Panc1 (cell line): ENCODE measurements at regions not wholly inside any gene's neighbourhood (a gene's known extent, or its start where the extent isn't known, plus 50 kb on each side); places are given as distances from the start of the nearest gene placed in this dataset.

Source experiments
- ATAC-seq: fragments of 200-7000 bp; cut with Tn5 transposase; 2 replicates; pipeline ENCODE4 v1.9.1; 2020; ENCODE audit warnings: mild to moderate bottlenecking, moderate library complexity
- BruUV-seq: library from RNA; stranded (reverse); fragments of 400-500 nt; replicated peaks from 2 replicates; lab custom pipeline; 2021; lab: Mats Ljungman, UMichigan
- CTCF ChIA-PET: fragments of 300-600 bp; sonication (Branson Sonifier 250); formaldehyde crosslinking; loops from one replicate; lab custom pipeline; 2022; ENCODE audit warnings: antibody characterized with exemption; lab: Charles Lee
- POLR2A ChIA-PET: fragments of 300-600 bp; sonication (Branson Sonifier 250); formaldehyde crosslinking; loops from one replicate; lab custom pipeline; 2022; ENCODE audit warnings: antibody characterized with exemption; lab: Charles Lee
- DNase-seq: peaks from one replicate; pipeline ENCODE4 v3.0.0-alpha.2; 2010; ENCODE audit warnings: low read depth, low spot score
- H3K27ac ChIP-seq: 2 replicates; pipeline ENCODE4 v1.5.1; 2011; ENCODE audit warnings: mild to moderate bottlenecking, low read length, inconsistent platforms
- H3K27me3 ChIP-seq: fragments of 200-500 bp; sonication (Bioruptor generic); 2 replicates; pipeline ENCODE4 v1.6.0; 2014; ENCODE audit warnings: low read length, inconsistent platforms; ENCODE audit not compliant: control insufficient read depth, insufficient read depth
- H3K36me3 ChIP-seq: fragments of 200-500 bp; sonication (Bioruptor generic); 2 replicates; pipeline ENCODE4 v1.5.1; 2014; ENCODE audit warnings: inconsistent platforms, mild to moderate bottlenecking, low read length, moderate library complexity; ENCODE audit not compliant: control insufficient read depth, insufficient read depth
- H3K4me1 ChIP-seq: 2 replicates; pipeline ENCODE4 v1.5.1; 2011; ENCODE audit warnings: inconsistent platforms, mild to moderate bottlenecking, low read length, moderate library complexity; ENCODE audit not compliant: control insufficient read depth, insufficient read depth
- H3K4me3 ChIP-seq, 2 experiments: 2 replicates each; pipeline ENCODE4 v1.5.1; 2011 to 2012; ENCODE audit warnings: low read depth in 2 of 2, low read length in 2 of 2, mild to moderate bottlenecking in 2 of 2, inconsistent platforms in 1 of 2, moderate library complexity in 1 of 2
- H3K9me3 ChIP-seq: fragments of 200-500 bp; sonication (Bioruptor generic); 2 replicates; pipeline ENCODE4 v1.5.1; 2014; ENCODE audit warnings: low read depth, mild to moderate bottlenecking, inconsistent platforms, low read length, moderate library complexity; ENCODE audit not compliant: control insufficient read depth, insufficient read depth
- POLR2AphosphoS5 ChIP-seq: IDR thresholded peaks from 2 replicates; pipeline ENCODE4 v1.6.1; 2012; ENCODE audit warnings: mild to moderate bottlenecking, low read depth, low read length, moderate library complexity
- SIN3A ChIP-seq: IDR thresholded peaks from 2 replicates; pipeline ENCODE4 v1.6.1; 2012; ENCODE audit warnings: low read depth, mild to moderate bottlenecking, low read length, moderate library complexity, borderline replicate concordance; ENCODE audit not compliant: insufficient read depth
- TCF7L2 ChIP-seq: IDR thresholded peaks from 2 replicates; pipeline ENCODE4 v1.6.1; 2011; ENCODE audit warnings: mild to moderate bottlenecking, low read depth, low read length, inconsistent platforms
- in situ Hi-C: cut with HindIII; loops from 2 replicates; pipeline ENCODE4 v1.10.0; 2016; ENCODE audit warnings: low sequenced_read_pairs, low pct_unique_long_range_greater_than_20kb
- intact Hi-C: fragments of 100-400 bp; cut with micrococcal nuclease; formaldehyde crosslinking; loops from one replicate; pipeline ENCODE4 v1.10.0; 2022; ENCODE audit not compliant: unreplicated experiment
- TF ChIP-seq, protein P1 (sequence below), 2 experiments: IDR thresholded peaks; 2 replicates each; pipeline ENCODE4 v1.6.1; 2011 to 2012; ENCODE audit warnings: low read depth in 2 of 2, control low read depth in 1 of 2, low read length in 1 of 2, mild to moderate bottlenecking in 1 of 2, moderate library complexity in 1 of 2; ENCODE audit not compliant: insufficient read depth in 1 of 2
- TF ChIP-seq, protein P2 (sequence below): fragments of 450-650 bp; IDR thresholded peaks from 2 replicates; pipeline ENCODE4 v1.5.1; 2017; ENCODE audit warnings: mild to moderate bottlenecking

DNA sequence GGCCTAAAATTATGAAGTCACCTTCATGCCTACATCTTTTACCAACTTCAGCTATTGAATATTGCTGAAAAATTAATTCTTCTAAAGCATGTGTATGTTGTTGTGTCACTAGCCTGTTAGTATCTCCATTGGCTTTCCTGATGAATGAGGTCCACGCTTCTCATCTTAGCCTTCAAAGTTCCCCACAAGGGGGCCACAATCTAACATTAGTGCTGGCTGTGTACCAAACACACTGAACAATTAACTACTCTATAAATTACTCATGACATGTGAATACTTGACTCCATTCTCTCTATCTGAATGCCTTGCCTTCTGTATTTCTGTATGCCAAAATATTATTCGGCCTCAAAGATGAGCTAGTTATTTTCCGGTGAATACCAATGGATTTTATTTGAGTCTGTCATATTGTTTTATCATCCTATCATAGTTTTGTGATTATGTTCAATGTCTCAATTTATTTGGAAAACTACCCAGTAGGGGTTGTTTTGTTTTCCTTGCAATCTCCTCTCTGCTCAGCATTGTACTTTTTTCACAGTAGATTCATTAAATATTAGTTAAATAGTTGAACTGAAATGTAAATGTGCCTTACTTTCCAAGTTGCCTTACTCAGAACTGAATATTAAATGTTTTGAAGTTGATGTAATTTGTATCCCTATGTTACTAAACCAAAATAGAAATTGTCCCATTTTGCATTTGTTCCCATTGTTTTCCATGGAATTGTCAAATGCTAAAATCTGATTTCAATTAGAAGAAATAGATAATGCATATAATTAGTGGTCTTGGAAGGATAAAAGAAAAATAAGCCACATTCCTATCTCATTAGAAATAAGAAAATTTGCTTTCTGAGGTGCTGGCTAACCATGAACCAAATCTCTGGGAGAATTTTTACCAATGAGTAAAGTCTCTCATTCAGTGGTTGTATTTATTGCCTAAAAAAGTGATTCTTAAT lies 208.4 kb upstream of the COL3A1 start:
- ChIA-PET POLR2A (no interaction called here), CTCF (interaction anchor here (0.7 kb wide), 1 partner anchor 23 kb away, joined by 3 read pairs; no protein-coding TSS in a partner anchor)
- Histone ChIP-seq H3K9me3 (no peaks in the 10 kb centered on the region), H3K27ac (no peak overlapping the region), H3K4me3 (no peak overlapping the region), H3K4me1 (no peaks in the 10 kb centered on the region), H3K36me3 (no peaks in the 10 kb centered on the region), H3K27me3 (no peaks in the 10 kb centered on the region)
- in situ Hi-C loops (no loop called here), intact Hi-C loops (no loop called here)
- DNase-seq (no peak), ATAC-seq (no peak)
- BruUV-seq, result no TSS peak
- no peak for TF ChIP-seq SIN3A
- TF ChIP-seq, protein P1, sequence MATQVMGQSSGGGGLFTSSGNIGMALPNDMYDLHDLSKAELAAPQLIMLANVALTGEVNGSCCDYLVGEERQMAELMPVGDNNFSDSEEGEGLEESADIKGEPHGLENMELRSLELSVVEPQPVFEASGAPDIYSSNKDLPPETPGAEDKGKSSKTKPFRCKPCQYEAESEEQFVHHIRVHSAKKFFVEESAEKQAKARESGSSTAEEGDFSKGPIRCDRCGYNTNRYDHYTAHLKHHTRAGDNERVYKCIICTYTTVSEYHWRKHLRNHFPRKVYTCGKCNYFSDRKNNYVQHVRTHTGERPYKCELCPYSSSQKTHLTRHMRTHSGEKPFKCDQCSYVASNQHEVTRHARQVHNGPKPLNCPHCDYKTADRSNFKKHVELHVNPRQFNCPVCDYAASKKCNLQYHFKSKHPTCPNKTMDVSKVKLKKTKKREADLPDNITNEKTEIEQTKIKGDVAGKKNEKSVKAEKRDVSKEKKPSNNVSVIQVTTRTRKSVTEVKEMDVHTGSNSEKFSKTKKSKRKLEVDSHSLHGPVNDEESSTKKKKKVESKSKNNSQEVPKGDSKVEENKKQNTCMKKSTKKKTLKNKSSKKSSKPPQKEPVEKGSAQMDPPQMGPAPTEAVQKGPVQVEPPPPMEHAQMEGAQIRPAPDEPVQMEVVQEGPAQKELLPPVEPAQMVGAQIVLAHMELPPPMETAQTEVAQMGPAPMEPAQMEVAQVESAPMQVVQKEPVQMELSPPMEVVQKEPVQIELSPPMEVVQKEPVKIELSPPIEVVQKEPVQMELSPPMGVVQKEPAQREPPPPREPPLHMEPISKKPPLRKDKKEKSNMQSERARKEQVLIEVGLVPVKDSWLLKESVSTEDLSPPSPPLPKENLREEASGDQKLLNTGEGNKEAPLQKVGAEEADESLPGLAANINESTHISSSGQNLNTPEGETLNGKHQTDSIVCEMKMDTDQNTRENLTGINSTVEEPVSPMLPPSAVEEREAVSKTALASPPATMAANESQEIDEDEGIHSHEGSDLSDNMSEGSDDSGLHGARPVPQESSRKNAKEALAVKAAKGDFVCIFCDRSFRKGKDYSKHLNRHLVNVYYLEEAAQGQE (IDR thresholded peaks at IDR 0.05; ENCODE audit: insufficient read depth in 1 of 2, low read depth in 2 of 2, low read length in 1 of 2), result no peak
- TF ChIP-seq, protein P2, sequence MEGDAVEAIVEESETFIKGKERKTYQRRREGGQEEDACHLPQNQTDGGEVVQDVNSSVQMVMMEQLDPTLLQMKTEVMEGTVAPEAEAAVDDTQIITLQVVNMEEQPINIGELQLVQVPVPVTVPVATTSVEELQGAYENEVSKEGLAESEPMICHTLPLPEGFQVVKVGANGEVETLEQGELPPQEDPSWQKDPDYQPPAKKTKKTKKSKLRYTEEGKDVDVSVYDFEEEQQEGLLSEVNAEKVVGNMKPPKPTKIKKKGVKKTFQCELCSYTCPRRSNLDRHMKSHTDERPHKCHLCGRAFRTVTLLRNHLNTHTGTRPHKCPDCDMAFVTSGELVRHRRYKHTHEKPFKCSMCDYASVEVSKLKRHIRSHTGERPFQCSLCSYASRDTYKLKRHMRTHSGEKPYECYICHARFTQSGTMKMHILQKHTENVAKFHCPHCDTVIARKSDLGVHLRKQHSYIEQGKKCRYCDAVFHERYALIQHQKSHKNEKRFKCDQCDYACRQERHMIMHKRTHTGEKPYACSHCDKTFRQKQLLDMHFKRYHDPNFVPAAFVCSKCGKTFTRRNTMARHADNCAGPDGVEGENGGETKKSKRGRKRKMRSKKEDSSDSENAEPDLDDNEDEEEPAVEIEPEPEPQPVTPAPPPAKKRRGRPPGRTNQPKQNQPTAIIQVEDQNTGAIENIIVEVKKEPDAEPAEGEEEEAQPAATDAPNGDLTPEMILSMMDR, result peak; percentile 27; the same call in 1 of the 2 replicates

DNA sequence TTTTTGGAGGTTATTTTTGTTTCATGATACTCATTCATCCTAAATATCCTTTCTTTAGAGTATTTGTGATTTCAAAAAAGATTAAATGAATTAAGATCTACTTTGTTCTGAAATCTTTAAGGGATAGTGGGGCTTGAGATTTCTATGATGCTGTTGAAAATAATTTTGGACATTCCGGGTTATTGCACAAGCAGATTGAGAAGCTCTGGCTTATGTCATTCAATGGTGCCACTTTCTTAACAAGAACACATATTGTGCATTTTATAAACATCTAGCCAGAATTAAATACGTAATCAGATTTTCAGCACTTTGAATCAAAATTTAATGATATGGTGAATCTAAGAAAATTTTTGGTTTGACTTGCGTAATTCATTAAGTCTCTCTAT lies 207.7 kb upstream of the COL3A1 start:
- no peak overlapping the region for H3K4me3 ChIP-seq
- DNase-seq (no peak), ATAC-seq (no peak)
- no TSS peak for BruUV-seq
- CTCF ChIA-PET, result no interaction called here
- in situ Hi-C loops (no loop called here), intact Hi-C loops (no loop called here)
- no peak for TF ChIP-seq POLR2AphosphoS5
- TF ChIP-seq SIN3A, result no peak
- no peak for TF ChIP-seq TCF7L2
- TF ChIP-seq, protein P1 (IDR thresholded peaks at IDR 0.05; ENCODE audit: insufficient read depth in 1 of 2, low read depth in 2 of 2, low read length in 1 of 2), result no peak
- TF ChIP-seq, protein P2, result no peak
- no peaks in the 10 kb centered on the region for H3K27me3 ChIP-seq
- POLR2A ChIA-PET, result no interaction called here
- H3K27ac ChIP-seq, result no peak overlapping the region
- no peaks in the 10 kb centered on the region for H3K4me1 ChIP-seq
- H3K9me3 ChIP-seq, result no peaks in the 10 kb centered on the region
- H3K36me3 ChIP-seq, result no peaks in the 10 kb centered on the region
